DMS 273 (cell line): ENCODE measurements at regions not wholly inside any gene's neighbourhood (a gene's known extent, or its start where the extent isn't known, plus 50 kb on each side); places are given as distances from the start of the nearest gene placed in this dataset.
"Not testable (repeated sequence)": the region's sequence is repeated elsewhere in the genome, so short reads cannot be mapped to it uniquely, and the experiment has no call there.

ENCODE experiments used
- DNase-seq: peaks from one replicate; lab custom pipeline; 2025; ENCODE audit not compliant: unreplicated experiment; lab: John Stamatoyannopoulos, UW

GRCh38 chr13:44052780-44053184, 173.1 kb downstream of the LACC1 start:
- DNase-seq = no peak

GRCh38 chr13:44053208-44053607, 173.5 kb downstream of the LACC1 start:
- no peak for DNase-seq

- DNase-seq = no peak
Observed at GRCh38 chr13:44054525-44054924, 174.8 kb downstream of the LACC1 start.

- DNase-seq = not testable (repeated sequence)
Observed at GRCh38 chr13:44055681-44056080, 176.0 kb downstream of the LACC1 start.

GRCh38 chr13:44058067-44058466, 178.4 kb downstream of the LACC1 start:
- no peak for DNase-seq

- no peak for DNase-seq
Observed at GRCh38 chr13:44058624-44059215, 179.0 kb downstream of the LACC1 start.

- no peak for DNase-seq
Observed at GRCh38 chr13:44061876-44062275, 182.2 kb downstream of the LACC1 start.

GRCh38 chr13:44063467-44063866, 183.8 kb downstream of the LACC1 start:
- no peak for DNase-seq

- DNase-seq = no peak
Observed at GRCh38 chr13:44063881-44064280, 184.2 kb downstream of the LACC1 start.

GRCh38 chr13:44064357-44064756, 184.7 kb downstream of the LACC1 start:
- DNase-seq = no peak

GRCh38 chr13:44068169-44068568, 188.5 kb downstream of the LACC1 start:
- DNase-seq = no peak

GRCh38 chr13:44068737-44069136, 189.0 kb downstream of the LACC1 start:
- DNase-seq = no peak

GRCh38 chr13:44072536-44072935, 192.8 kb downstream of the LACC1 start:
- DNase-seq = no peak

GRCh38 chr13:44074611-44075010, 194.9 kb downstream of the LACC1 start:
- peak; percentile 22 for DNase-seq

GRCh38 chr13:44075113-44075512, 195.4 kb downstream of the LACC1 start:
- peak; percentile 43 for DNase-seq

GRCh38 chr13:44078806-44079376, 199.2 kb downstream of the LACC1 start:
- no peak for DNase-seq

GRCh38 chr13:44079413-44080205, 199.9 kb downstream of the LACC1 start:
- no peak for DNase-seq

- DNase-seq = no peak
Observed at GRCh38 chr13:44084146-44084545, 204.4 kb downstream of the LACC1 start.

- DNase-seq = no peak
Observed at GRCh38 chr13:44086389-44086788, 206.7 kb downstream of the LACC1 start.

- DNase-seq = no peak
Observed at GRCh38 chr13:44088411-44088810, 208.7 kb downstream of the LACC1 start.

GRCh38 chr13:44088991-44089413, 209.3 kb downstream of the LACC1 start:
- no peak for DNase-seq

GRCh38 chr13:44089452-44089851, 209.7 kb downstream of the LACC1 start:
- DNase-seq = no peak
